Activated T-cell treated with anti-CD3 and anti-CD28 coated beads for 24 hours (primary cell): ENCODE measurements at regions not wholly inside any gene's neighbourhood (a gene's known extent, or its start where the extent isn't known, plus 50 kb on each side); places are given as distances from the start of the nearest gene placed in this dataset.
A peak's percentile ranks its signal among the peaks of the same experiment; 100 is the strongest.

Experiments
- DNase-seq: peaks from one replicate; pipeline ENCODE4 v3.0.0-alpha.2; 2020; ENCODE audit warnings: low read depth

DNA sequence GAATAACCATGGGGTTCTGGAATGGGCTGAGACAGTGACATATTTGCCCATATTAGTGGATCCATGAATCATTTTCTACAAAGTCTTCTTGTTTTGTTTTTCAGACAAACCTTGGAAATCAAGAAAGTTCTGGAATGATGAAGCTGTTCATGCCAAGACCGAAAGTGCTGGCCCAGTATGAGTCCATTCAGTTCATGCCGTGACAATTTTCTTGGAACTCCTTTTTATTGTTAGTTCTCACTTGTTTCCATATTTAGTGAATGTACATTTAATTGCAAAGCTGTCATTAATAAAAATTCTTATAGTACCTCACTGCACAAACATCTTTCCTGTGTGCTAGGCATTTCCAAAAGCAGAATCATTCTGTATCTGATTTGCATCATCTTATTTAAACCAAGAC is 100.6 kb upstream of the KCNJ15 start:
- DNase-seq = no peak

DNA sequence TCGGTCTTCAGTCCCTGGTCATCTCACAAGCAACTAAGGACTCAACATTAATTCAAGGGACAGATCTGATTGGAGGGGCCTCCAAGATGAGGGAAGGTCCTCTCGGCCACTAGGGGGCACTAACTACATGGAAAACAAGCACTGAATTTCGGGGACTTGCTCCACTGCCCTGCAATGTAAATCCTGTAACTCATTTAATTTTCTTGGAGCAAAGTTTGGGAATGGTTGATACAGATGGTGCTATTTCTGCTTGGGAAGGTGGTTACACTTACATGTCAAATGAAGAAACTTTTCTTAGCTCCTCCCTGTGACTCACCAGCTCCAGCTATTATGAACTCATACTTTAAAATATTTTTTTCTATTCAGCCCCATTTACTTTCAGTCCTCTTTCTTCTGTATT is 97.4 kb upstream of the KCNJ15 start:
- peak; percentile 39 for DNase-seq

DNA sequence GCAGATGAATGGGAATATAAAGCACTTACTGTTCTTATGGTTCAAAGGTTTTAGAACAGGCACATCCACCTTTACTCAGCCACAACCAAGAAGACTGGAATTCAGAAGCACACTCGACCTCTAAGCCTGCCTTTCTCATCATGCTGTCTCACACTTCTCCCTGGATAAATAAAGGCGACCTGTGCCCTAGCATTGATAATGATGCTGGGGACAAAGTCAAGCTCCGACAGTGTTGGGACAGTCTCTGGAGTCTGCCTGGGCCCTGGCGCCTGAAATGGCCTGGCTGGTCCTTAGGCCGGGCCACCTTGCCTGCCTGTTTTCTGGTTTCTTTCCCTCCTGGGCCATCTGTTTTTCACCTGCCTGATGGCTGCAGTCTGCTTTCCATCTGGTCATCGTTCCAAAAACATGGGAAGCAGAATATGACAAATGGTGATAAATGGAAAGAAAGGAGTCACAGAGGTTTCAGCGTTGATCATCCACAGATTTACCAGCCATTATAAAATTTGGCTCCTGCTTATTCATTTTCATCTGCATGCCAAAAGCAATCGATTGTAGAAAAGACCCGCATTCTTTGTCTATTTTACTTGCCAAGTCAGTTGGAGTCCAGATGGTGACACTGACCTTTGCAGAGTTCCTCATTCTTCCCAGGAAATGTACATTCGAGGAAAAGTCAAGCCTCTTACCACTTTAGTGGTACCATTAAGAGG is 91.2 kb upstream of the KCNJ15 start:
- DNase-seq = no peak

DNA sequence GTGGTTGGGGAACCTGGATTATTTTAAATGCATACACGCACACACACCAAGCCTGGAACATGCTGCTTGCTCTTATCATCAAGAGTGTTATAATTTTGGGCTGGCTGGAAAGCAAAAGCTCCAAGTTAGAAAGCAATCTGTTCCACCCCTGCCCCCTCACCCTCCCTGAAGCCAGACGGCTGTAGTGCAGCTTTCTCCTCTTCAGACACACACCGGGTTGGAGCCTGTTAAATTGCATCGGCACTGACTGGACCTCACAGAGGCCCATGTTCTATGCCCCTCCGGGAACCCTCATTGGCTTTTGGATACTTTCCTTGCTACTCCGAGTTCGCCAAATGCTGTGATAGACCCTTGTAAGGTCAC is 90.6 kb upstream of the KCNJ15 start:
- no peak for DNase-seq

DNA sequence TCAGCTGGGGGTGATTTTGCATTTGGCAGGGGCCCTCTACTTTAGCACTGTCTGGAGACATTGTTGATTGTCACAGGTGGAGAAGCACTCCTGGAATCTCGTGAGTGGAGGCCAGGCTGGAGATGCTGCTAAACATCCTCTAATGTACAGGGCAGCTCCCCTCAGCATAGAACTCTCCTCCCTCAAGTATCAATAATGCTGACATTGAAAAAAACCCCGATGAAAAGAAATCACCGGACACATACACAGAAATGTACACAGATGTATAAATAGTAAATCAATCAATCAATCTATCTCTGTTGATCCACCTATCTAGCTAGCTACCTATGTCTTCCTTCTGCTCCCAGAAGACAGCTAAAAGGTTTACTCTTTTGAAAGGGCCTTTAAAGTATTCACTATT is 89.4 kb upstream of the KCNJ15 start:
- DNase-seq = no peak

DNA sequence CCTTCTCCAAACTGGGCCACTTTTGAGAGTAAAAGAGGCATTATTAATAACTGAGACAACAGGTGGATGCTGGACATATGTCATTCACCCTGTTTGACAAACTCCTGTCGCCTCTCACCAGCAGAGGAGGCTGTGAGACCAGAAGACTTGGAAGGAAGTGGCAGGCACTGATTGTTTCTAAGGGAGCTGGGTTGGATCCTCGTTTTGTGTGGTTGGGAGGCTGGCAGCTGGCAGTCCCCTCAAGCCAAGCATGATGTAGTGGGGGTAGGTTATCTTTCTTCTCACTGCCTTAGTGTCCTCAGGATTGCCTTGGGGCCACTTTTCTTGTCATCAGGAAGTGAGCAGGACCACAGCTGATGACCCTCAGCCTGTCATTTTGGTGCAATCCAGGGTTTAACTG is 86.5 kb upstream of the KCNJ15 start:
- DNase-seq = no peak

DNA sequence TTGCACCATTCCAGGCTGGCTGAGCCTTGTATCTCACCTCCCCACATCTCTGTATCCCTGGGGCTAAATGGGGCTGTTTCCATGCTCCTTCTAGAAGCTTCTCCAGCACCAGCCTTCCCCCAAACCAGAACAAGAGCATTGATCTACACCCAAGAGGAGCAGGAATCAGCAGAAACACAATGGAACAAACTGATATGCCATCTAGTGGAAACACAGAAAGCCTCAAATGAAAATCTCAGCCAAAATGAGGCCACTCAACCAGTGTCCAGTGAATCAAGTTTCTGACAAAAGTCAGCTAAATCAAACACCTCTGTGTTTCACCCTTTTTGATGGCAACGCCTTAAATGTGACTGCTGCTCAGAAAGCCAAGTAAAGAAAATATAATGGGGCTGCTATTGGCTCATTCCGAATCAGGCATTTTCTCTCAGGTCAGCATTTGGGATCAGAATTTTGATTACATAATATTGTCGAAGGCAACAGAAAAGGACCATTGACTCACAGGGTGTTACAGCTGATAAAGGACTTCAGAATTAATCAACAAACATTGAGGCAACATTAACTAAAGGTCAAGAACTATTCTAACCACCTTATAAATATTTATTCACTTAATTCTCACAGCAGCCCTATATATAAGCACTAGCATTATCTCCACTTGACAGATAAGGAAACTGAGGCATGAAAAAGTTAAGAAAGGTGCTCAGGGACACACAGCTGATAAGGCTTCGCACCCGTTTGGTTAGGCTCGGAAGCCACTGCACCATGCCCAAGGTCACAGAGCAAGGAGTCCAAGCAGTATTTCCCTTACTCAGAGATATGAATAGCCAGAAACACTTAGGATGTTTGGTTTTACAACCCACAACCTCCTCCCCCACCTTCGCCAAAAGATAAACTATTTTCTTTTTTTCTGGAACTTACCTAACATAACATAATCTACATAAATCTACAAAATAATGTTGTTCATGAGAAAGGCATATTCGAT is 85.8 kb upstream of the KCNJ15 start:
- DNase-seq = no peak

DNA sequence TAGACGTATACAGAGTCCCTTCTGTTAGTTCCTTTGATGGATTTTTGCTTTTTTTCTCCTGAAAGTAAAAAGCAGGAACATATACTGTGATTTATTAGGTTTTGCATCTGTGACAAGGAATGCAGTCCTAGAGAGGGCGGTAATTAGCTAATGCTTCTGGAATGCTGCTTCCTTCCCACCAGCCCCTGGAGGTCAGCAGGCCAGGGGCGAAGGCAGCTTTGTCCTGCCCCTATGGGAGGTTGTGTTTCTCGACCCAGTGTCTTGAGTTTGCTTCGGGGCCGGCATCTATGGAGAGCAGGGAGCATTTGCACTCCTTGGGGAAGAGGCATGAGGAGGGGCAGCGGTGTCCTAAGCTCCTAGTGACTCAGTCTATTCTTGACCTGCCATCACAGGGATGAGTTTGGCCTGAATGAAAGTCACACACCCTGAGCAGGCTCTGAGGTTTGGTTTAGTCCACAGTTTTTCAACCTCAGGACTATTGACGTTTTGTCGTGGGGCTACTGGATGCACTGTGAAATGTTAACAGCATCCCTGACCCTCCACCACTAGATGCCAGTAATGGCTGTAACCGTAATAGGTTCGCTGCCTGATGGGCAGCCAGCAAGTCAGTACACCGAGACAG is 85.0 kb upstream of the KCNJ15 start:
- DNase-seq = no peak

DNA sequence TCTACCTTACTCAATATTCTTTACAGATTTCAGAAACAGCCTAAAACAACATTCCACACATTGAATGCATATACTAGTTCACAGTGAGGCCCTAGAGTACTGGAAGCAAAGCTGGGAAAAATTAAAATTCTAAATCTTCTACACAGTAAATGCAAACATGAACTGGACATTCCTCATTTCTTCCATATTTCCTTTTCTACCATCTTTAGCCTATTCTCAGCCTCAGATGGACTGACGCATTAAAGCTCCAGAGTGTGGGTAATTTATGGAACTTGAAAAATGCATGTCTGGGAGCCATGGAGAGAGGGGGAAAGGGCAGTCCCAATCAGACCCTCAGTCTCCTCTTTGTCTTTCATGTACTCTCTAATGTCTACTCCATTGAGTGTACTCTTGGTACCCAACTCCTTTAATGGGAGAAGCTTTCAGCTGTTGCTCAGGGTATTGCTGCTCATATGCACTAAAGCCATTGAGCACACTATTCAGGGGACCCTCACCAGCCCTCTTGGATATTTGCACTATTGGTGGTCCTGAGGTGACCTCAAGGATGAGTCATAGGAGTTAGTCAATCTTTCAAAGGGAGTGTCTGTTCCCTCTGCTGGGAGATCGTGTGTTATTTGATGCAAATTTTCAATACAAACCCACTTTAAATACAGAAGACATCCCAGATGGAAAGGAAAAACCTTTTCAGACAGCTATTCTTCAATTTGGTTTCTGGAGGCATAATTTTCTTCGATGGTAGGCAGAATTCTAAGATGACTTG is 83.3 kb upstream of the KCNJ15 start:
- no peak for DNase-seq

DNA sequence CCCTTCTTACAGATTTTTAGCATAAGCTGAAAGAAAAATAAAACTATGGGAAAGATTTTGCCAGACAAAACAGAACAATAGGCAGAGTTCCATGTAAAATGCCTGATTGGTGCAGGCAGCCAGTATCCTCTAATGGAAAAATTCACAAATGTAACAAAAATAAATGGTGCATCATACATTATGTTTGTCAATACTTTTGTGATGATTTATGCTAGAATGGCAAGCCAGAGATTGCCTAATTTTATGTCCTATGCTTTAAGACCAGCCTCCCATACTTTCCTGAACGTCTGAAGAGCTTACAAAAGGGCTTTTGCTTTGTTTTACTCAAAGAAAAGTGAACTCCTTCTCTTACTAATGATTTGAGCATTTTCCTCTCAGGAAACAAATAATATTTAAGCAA is 81.5 kb upstream of the KCNJ15 start:
- no peak for DNase-seq

DNA sequence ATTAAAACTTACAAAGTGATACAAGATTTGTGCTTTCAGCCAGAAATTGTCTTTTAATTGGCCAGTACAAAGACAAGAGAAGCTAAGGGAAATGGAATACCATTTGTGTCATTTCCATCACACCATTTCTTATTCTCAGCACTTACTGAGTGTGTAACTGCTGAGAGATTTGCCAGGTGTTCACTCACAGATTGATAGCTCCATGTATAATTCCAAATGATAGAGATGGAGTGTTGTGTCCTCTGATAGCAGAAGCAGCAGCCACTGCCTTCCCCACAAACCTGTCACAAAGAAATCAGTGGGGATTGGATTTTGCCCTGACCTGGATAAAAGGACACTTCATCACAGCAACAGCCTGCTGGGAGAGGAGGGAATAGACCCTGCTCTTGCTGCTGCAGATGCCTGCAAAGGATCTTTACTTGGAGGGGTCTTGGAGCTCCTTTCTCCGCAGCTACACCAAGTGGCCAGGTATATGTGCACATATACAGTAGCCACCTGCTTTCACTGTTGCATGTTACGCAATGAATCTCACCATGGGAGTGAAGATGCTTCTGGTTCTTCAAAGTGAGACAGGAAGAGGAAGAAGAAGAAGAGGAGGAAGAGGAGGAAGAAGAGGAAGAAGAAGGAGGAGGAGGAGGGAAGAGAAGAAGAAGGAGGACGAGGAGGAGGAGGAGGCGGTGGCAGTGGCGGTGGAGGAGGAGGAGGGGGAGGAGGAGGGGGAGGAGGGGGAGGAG is 78.7 kb upstream of the KCNJ15 start:
- DNase-seq = no peak

DNA sequence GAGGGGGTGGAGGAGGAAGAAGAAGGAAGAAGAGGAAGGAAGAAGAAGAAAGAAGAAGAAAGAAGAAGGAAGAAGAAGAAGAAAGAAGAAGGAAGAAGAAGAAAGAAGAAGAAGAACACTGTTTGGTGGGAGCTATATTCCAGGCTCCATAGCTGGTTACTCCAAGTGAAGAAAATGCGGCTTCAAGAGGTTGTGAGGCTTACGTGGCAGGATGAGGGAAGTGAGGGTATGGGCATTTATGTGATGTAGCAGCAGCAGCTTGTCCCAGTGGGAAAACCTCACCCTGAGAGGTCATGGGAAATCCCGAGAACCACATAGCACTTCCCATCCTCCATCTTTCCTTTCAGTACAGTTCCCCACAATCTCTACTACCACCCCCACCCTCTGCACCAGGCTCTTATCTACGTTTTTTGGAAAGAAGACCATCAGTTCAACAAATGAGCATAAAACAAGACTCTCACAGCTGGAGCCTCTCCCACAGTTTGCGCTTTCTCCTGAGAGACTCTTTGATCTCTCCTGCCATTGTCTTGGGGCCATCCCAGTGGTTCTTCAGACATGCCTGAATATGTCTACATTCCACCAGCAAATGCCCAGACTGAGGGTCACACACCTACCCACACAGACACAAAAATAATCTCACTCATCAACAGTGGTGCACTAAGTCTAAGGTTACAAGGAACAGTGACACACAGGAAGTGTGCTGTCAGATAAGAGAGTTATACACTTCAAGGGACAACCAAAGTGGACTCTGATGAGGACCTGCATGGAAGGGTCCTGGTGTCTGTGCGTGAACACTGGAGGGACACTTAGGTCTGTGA is 77.9 kb upstream of the KCNJ15 start:
- no peak for DNase-seq

DNA sequence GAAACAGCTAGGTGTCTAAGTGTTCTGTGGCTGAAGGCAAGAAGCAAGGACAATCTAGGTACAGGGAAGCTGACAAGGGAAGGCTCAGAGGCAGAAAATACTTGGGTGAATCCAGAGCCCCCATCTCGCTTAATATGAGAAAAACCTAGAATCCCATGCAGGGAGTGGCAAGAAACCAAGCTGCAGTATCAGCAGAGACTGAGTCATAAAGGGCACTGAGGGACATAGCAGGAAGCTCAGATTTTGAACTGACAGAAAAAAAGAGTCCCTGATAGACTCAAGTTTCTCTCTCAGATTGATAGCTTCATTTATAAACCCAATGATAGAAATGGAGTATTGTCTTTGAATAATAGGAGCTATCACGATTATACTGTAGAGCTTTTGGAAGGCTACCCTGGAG is 77.3 kb upstream of the KCNJ15 start:
- DNase-seq = no peak

DNA sequence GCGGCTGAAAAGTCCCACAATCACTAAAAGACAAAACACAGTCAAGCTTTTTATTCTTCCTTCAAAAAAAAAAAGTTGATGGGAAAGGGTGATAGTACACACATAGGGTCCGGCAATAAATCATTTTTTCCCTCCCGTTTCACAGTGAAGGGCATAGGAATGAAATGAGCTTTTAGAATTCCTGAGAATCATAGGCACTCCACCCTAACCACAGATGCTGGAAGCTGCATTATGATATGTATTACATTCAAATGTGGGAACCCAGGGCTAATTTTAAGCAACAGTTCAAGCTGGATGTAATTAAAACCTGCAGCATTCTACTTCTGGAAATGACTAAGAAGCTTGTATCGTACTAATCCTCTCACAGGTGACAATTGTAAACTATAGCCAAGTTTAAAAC is 75.7 kb upstream of the KCNJ15 start:
- no peak for DNase-seq

DNA sequence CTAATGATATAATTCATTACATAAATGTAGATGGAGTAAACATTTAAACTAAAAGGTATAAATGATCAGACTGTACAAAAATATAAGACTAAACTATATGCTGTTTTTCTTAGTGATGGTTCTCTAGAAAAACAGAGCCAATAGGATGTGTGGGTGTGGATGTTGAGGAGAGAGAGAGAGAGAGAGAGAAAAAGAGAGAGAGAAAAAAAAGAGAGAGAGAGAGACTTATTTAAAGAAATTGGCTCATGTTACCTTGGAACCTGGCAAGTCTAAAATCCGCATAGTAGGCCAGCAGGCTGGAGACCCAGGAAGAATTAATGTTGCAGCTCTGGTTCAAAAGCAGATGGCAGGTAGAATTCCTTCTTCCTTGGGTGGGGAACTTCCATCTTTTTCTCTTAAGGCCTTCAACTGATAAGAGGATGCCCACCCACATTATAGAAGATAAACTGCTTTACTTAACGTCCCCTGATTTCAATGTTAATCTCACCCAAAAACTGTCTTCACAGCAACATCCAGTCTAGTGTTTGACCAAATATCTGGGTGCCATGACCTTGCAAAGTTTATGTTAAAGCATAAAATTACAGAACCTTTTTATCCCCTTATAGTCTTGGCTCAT is 74.3 kb upstream of the KCNJ15 start:
- no peak for DNase-seq

DNA sequence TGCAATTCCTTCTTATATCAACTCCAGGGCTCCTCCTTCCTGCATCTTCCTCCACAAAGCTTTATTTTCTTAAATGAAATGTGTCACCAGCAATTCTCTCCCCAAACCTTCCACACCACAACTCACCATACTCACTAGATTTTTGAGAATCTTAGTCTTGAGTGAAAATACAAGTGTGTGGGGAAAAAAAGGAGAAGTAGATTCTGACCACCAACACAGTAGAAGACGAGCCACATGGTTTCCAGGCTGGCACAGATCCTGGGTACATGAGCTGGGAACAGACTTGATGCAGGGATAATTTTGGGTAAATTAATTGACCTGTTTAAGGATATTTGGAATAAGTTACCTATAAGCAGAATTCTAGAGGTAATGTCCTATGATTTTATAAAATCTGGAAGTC is 72.8 kb upstream of the KCNJ15 start:
- DNase-seq = no peak

DNA sequence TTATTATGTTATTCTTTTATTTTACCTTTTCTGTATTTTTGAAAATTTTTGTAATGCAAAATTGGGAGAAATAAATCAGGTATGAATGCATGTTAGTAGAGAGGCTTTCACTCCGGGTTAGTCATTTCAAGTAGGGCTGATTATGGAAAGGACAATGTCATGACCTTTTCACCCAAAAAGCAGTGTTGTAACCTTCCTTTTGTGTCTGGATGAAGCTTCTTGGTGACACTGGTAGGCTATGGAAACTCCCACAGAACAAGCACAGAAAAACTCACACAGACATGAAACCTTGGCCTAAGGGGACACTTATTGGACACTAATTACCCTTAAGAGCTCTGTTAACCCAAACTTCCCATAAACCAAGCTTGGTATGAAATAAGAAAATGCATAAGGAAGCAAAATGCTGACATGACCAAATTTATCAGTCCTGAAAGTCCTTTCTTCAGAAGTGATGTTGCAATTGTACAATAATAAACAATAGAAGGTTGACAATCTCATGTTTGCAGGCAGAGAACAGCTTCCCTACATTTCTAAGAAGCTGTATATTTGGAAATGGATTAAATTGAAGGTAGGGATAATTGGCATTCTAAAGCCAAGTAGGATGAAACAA is 70.0 kb upstream of the KCNJ15 start:
- no peak for DNase-seq

DNA sequence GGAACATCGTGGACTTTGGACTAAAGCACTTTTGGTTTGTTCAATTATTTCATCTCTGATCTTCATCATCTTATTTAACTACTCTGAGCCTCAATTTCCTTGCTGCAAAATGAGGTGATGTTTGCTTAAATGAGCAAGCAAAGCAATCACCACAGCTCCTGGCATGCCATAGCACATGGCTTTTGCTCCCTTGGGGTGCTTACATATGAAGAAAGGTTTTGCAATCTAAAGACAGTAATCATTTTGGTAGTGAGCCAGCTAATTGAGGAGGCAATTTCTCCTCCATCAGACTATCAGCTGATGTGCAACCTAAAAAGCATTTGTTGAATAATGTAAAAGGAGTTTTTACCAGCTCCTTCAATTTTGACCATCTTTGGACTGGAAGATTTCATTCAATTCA is 68.8 kb upstream of the KCNJ15 start:
- no peak for DNase-seq

DNA sequence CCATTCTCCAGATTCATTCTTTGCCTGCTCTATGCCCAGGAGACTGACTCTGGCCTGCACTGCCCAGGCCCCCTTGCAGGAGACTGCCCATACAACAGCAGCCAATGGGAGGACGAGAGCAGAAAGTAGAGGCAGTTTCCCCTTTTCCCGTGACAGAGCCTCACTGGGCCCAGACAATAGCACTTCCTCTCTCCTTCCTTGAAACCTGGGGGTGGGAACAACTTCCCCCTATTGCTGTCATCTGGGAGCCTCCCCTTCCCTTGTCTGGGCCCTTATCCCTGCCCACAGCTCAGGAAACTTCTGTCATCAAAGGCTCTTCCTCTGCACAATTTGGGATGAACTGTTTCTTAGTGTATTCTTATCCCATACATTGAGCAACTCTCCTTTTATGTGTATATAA is 60.8 kb upstream of the KCNJ15 start:
- no peak for DNase-seq

DNA sequence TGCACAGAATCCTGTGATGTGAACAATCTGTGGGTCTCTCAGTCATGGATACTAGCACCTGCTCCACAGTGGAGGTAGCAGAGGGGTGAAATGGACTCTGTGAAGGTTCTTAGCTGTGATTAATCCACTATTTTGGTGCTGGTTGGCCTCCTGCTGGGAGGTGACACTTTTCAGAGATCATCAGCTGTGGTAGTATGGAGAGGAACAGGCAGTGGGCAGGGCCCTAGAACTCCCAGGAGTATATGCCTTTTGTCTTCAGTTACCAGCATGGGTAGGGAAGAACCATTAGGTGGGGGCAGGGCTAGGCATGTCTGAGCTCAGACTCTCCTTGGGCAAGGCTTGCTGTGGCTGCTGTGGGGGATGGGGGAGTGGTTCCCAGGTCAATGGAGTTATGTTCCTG is 54.0 kb upstream of the KCNJ15 start:
- no peak for DNase-seq
